ENCODE measurements at regions not wholly inside any gene's neighbourhood (a gene's known extent, or its start where the extent isn't known, plus 50 kb on each side); places are given as distances from the start of the nearest gene placed in this dataset.

- in situ Hi-C loops (cut with MboI; ENCODE audit: low sequenced_read_pairs): no loop called here
These were observed 86.9 kb upstream of the CTNNA1 start for GRCh38 chr5:138666226-138666742.

DNA sequence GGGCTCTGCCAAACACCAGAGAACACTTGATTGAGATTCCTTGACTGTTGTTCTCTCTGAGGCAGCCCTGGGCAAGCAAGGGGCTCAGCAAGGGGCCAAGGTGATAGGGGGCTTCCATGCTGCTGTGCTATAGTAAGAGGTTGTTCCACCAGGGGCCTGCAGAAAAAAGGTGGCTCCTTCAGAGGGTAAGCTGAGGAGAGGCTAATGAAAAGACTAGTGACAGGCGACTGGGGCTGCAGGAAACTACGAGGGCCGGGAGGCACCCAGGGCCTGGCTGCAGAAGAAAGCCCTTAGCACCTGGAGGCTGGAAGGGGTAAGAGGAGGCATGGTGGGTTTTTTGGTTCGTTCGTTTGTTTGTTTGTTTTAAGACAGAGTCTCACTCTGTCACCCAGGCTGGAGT lies 88.0 kb upstream of the CTNNA1 start:
- in situ Hi-C loops (cut with MboI; ENCODE audit: low sequenced_read_pairs): no loop called here

DNA sequence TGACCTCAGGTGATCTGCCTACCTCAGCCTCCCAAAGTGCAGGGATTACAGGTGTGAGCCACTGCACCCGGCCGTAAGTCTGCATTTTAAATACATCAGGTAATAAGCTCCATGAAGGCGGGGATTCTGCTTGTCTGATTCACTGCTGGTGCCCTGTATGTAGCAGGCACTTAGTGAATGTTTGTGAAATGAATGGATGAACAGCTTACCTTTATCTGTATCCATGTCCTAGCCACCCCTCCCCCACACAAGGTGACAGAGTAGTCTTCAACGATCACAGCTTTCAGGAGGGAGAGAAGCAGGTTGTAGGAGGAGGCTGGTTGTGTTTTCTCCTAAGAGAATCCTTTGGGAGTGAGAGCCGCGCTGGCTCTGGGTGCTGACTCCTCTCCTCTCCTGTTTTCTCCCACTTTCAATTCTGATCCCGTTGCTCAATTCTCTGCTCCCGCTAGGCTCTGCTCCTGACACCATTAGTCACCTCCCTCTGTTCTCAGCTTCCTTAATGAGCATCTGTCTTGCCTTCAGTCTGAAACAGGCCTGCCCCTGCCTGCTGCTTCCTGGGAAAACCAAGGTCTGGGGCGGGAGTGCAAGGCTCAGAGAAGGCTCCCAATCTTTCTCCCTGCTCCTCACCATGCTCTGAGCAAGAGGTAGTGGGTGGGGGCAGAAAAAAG lies 88.8 kb upstream of the CTNNA1 start:
- in situ Hi-C loops (cut with MboI; ENCODE audit: low sequenced_read_pairs): no loop called here

GRCh38 chr5:138663561-138663960 lies 88.4 kb upstream of the HSPA9 start:
- in situ Hi-C loops (cut with MboI; ENCODE audit: low sequenced_read_pairs): no loop called here

DNA sequence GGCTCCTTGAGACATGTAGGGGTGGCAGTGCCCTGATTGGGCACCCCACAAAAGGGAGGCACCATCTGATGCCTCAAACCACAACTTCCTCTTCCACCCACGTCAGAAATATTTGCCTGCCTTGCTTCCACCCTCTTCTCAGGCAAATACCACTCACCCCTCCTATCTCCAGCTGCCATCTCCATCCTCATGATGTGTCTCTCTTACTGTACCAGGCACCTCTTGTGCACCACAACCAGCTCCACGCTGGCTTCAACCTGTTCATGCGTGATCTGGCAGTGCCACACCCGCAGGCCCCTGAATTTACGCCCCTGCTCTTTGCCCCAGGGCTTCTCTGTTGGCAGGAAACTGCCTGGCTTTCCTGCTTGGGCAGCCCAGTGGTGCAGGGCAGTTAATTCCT lies 87.8 kb upstream of the HSPA9 start:
- in situ Hi-C loops (cut with MboI; ENCODE audit: low sequenced_read_pairs): no loop called here

DNA sequence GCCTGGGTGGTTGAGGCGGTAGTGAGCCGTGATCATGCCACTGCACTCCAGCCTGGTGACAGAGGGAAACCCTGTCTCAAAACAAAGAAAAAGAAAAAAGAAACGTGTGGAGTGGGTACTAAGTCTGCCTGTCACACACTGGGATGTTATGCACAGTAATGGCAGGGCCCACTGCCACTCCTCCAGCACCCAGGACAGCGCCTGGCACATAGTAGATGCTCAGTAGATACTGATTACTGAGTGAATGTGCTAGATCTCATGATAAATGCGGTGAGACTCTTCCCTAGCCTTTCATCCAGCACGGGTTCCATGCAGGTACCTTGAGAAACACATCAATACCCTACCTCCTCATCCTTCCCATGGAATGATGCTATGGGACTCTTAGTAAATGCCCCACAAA lies 87.4 kb upstream of the HSPA9 start:
- in situ Hi-C loops (cut with MboI; ENCODE audit: low sequenced_read_pairs): no loop called here

- in situ Hi-C loops (cut with MboI; ENCODE audit: low sequenced_read_pairs): no loop called here
These were observed 86.8 kb upstream of the HSPA9 start for GRCh38 chr5:138661991-138662434.

DNA sequence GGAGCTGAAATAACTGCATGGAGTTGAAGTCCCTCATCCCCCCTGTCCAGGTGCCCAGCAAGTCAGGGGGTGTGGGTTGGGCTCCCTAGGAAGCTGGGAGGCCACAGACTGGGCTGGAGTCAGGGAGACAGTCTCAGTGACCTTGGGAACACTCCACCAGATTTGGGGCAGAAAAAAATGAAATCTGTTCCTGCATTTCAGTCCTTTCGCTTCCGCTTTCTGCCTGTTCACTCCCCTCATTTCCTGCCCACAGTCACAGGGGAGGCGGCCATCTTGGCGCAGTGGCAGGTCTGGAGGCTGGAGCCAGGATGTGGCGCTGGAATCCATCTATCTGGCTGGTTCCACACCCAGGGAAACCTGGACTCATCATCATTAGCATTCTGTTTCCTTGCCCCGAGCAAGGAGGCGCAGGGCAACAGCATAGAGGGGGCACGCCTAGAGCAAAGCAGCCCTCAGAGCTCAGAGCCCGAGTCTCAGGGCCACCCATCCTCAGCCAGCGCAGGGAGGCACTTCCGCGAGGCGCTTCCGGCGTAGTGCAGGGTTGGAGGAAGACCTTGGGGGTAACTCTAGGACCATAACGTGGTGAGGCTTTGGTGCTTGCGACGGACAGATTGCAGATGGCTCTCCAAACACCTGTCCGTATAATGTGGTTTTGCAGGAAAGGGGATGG lies 86.2 kb upstream of the HSPA9 start:
- in situ Hi-C loops (cut with MboI; ENCODE audit: low sequenced_read_pairs): no loop called here

DNA sequence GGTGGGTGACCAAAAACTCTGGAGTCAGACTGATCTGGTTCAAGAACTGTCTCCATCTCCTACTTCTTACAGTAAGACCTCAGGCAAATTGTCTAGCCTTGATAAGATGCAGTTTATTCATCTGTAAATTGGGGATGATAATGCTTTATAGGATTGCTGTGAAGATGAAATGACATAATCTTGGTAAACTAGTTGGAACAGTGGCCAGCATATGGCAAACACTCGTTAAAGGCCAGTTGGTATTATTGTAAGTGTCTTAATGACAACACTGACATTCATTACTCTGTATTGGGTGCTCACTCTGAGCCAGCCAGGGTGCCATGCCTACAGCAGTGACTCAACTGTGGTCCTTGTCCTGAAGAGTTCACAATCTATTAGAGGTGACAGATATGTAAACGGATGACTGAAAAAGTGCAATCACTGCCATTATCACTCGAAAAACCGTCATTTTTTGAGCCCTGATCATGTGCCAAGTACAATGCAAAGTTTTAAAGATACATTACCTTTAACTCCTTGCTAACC lies 84.9 kb upstream of the HSPA9 start:
- in situ Hi-C loops (cut with MboI; ENCODE audit: low sequenced_read_pairs): no loop called here

- in situ Hi-C loops (cut with MboI; ENCODE audit: low sequenced_read_pairs): no loop called here
These were observed 84.4 kb upstream of the HSPA9 start for GRCh38 chr5:138659561-138659960.

GRCh38 chr5:138659121-138659520 lies 83.9 kb upstream of the HSPA9 start:
- in situ Hi-C loops (cut with MboI; ENCODE audit: low sequenced_read_pairs): no loop called here

DNA sequence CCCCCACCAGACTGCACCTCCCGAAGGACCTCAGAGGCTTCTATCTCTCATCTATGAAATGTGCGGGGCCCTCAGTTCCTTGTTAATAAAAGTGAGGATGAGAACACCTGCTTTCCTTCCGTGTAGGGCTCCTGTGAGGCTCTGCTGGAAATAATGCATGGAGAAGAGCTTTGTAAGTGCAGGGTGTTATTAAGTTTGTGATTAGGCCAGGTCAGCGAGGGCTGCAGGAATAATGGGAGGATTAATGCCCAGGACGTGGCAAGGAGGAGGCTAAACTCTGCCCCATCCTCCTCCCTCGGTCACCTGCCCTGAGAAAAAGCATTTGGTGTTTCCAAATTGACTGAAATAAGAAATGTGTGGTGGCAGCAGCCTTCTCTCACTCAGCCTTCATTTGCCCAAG lies 83.5 kb upstream of the HSPA9 start:
- in situ Hi-C loops (cut with MboI; ENCODE audit: low sequenced_read_pairs): no loop called here

GRCh38 chr5:138657360-138657759 lies 82.2 kb upstream of the HSPA9 start:
- in situ Hi-C loops (cut with MboI; ENCODE audit: low sequenced_read_pairs): no loop called here

DNA sequence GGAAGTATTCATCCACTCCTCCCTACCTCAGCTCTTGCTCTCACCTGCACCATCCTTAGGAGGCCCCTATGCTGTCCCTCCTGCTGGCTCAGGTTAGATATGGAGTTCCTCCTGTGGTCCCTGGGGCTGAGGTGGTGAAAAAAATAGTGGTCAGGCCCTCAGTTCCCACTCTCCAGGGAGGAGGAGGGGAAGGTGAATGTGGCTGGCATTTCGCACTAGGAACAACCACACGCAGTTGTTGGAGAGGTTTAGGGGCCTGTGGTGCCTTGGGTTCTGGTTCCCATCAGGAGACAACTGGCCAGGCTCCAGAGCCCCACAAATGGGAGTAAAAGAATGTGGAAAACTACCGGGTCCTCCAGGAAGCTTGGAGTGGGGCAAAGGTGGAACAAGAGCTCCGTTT lies 81.7 kb upstream of the HSPA9 start:
- in situ Hi-C loops (cut with MboI; ENCODE audit: low sequenced_read_pairs): no loop called here

DNA sequence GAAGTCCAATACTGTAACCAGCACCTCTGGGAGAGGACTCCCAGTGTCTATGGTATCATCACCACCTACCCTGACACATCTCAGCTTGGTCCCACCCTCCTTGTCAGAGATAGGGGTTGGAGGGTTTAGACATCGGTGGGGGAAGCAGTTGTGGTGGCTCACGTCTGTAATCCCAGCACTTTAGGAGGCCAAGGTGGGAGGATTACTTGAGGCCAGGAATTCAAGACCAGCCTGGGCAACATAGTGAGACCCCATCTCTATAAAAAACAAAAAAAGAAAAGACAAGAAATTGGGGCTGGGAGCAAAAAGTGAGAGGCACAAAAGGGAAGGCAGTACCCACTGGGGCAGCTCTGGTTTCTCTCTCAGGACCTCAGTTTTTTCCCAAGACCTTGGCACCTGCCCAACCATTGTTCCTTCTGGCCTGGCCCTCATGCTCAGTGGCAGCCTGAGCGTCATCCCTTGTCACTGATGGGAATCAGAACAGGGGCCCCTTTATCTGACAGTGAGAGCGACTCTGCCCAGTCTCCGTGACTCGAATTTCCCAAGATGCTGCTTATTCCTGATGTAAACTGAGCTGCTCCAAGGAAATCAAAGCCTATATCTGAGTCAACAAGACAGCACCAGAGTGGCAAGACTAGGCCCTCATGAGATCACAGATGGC lies 80.5 kb upstream of the HSPA9 start:
- in situ Hi-C loops (cut with MboI; ENCODE audit: low sequenced_read_pairs): no loop called here

DNA sequence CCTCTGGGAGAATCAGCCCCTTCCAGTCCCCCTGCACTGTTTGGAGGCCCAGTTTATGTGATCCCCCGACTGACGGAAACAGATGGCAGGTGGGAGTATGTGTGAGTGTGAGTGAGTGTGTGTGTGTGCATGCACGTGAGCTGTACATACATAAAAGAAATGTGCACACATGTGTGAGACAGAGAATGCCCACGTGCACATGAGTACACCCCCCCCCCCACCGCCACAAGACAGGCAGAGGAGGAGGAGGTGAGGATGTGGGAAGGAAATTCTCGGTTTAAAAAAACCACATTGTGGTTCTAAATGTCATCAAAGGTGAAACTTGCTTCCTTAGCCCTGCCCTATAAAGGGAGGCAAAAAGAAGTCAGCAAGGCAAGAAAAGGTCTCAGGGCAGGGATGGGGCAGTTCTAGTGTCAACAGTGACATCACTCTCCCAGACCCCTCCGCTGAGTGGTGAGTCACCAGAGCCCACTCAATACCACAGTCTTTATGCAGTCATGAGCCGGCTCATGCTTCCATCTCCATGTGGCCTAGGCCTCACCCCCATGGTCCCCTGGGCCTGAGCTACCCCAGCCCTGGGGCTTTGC lies 79.2 kb upstream of the HSPA9 start:
- in situ Hi-C loops (cut with MboI; ENCODE audit: low sequenced_read_pairs): no loop called here

GRCh38 chr5:138653502-138653901 lies 78.3 kb upstream of the HSPA9 start:
- in situ Hi-C loops (cut with MboI; ENCODE audit: low sequenced_read_pairs): no loop called here

DNA sequence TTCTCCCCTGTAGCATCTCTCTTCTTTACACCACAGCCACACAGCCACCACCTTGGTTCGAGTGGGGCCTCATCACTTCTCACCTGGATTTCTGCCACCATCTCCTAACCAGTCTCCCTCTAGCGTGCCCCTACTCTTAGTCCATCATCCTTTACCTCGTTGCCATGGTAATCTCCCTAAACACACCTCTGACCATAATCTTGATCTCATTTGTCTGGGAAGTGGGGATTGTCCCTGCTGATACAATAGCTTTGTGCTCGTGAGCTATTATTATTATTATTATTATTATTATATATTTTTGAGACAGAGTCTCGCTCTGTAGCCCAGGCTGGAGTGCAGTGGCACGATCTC lies 76.5 kb upstream of the HSPA9 start:
- in situ Hi-C loops (cut with MboI; ENCODE audit: low sequenced_read_pairs): no loop called here

DNA sequence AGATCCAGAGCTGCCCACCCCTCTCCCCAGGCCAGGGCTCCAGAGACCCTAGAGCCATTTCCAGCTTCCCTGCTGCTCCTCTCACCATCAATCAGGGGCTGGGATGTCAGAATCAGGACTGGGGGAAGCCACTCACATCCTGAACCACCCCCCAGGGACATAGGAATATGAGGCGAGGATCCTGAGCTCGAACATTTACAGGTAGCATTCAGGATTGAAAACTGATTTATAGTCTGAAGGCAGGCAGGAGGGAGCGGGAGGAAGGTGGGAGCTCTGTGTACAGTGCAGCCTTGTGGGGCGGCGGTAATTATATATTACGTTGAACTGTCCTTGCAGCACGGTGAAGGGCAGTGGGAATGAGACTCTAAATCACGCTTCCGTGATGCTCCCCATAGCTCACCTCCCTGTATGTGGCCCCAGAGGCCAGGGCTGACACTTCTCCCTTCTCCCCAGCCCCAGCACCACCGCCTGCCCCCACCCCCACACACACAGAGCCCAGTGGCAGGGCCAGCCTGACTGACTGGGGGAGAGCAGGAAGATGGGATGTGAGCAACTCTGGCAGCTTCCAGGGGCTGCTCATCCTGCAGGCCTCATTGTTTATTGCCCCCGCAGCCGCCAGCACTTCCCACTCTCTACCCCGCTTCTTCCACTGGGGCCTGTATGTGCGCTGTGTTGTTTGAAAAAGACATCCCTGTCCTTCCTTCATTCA lies 76.0 kb upstream of the HSPA9 start:
- in situ Hi-C loops (cut with MboI; ENCODE audit: low sequenced_read_pairs): no loop called here

GRCh38 chr5:138650196-138650595 lies 75.0 kb upstream of the HSPA9 start:
- in situ Hi-C loops (cut with MboI; ENCODE audit: low sequenced_read_pairs): no loop called here

- in situ Hi-C loops (cut with MboI; ENCODE audit: low sequenced_read_pairs): loop anchor here (25.0 kb wide), 1 partner anchor 613 kb away; no protein-coding TSS in a partner anchor
These were observed 74.6 kb upstream of the HSPA9 start for GRCh38 chr5:138649775-138650174.

Data from HL-60/S4 treated with phorbol 12-myristate 13-acetate at 8.2 ng/mL for 4 days and 3 days (cell line).